NCI-H526 (cell line): ENCODE measurements at regions not wholly inside any gene's neighbourhood (a gene's known extent, or its start where the extent isn't known, plus 50 kb on each side); places are given as distances from the start of the nearest gene placed in this dataset.

Experiments
- DNase-seq, 2 experiments: peaks; one replicate each; lab custom pipeline; 2025; lab: John Stamatoyannopoulos, UW

DNA sequence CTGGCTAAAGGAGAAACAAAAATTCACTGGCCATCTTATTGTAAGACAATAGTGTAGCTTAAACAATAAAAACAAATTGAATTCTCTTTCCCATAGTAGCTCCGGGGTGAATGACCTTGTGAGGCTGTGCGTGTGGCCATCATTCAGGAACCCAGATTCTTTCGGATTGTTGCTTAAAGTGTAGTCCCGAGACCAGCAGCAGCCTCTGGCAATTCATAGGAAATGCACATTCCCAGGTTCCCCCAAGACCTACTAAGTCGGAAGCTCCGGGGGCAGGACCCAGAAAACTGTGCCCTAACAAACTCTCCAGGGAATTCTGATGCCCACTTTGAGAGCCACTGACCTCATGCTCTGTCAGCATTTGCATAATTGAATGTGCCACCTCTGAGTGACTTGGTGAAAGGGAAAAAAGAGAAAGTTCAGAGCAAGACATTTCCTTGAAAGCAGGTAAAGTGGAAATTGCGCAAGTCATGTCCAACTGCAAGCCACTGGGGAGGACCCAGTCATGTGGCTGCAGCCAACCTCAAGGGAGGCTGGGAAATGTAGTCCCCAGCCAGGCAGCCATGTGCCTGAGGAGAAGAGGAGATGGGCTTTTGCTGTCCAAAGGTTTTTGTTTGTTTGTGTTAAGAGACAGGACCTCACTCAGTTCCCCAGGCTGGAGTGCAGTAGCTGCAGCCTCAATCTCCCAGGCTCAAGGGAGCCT is 50.7 kb upstream of the PNMA8B start:
- DNase-seq, result peak in 1 of 2 experiments; percentile 31

DNA sequence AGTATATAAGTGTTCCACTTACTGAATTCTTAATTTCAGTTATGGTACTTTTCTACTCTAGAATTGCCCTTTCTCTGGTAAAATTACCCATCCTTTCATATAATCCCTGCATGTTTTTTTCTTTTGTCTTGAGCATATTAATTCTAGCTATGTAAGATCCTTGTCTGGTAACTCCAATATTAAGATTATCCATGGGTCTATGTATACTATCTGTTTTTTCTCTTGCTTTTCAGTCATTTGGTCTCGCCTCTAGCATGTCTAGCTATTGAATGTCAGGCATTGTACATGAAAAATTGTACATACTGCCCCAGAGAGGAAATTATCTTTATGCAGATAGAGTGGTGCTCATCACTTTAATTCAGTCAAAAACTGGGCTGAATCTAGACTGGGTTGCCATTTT is 50.4 kb upstream of the CALM3 start:
- no peak for DNase-seq

DNA sequence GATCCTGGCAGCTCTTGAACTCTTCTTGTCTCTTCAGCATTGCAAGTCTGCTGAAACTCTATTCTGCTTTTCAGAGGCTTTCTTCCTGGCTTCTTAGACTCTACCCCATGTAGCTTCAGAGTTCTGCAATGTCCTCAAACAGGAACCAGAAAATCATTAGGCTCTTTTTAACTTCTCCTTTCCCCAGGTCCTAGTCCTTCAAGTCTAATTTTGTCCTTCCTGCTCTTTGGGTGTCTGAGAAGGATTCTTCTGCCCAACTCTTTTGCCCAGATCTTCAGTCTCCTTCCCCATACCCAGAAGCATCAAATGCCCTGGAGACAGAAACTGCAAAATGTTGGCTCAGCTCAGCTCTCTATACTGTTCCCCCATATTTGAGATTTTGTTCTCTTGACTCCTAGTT is 50.0 kb upstream of the CALM3 start:
- no peak for DNase-seq
